NOMO-1 (cell line): ENCODE measurements at regions not wholly inside any gene's neighbourhood (a gene's known extent, or its start where the extent isn't known, plus 50 kb on each side); places are given as distances from the start of the nearest gene placed in this dataset.
"Not testable (repeated sequence)": the region's sequence is repeated elsewhere in the genome, so short reads cannot be mapped to it uniquely, and the experiment has no call there.

Experiments used
- DNase-seq, 2 experiments: peaks; one replicate each; lab custom pipeline; 2025; ENCODE audit not compliant: unreplicated experiment in 2 of 2; lab: John Stamatoyannopoulos, UW

DNA sequence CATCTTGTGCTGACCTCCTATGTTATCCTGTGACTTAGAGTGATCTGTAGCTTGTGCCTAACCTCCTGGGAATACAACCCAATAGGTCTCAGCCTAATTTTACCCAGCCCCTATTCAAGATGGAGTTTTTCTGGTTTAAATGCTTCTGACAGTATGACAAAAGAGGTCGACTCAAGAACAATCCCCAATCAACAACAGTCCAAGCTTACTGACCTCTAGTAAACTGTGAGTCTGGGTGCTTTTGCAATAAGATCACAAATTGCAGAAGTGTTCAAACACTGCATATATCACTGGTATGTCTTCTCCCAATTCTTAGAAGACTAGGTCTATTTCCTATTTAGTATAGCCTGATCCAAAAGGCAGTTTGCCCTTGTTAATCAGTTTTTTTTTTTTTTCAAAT is 323.5 kb upstream of the PTGER4 start:
- DNase-seq, result peak; percentile 84 to 99

DNA sequence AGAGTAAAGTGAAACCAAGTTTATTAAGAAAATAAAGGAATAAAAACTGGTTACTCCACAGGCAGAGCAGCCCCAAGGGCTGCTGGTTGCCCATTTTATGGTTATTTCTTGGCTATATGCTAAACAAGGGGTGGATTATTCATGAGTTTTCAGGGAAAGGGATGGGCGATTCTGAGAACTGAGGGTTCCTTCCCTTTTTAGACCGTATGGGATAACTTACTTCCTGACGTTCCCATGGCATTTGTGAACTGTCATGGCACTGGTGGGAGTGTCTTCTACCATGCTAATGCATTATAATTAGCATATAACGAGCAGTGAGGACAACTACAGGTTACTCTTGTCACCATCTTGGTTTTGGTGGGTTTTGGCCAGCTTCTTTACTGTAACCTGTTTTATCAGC is 323.9 kb upstream of the PTGER4 start:
- DNase-seq, result no peak

DNA sequence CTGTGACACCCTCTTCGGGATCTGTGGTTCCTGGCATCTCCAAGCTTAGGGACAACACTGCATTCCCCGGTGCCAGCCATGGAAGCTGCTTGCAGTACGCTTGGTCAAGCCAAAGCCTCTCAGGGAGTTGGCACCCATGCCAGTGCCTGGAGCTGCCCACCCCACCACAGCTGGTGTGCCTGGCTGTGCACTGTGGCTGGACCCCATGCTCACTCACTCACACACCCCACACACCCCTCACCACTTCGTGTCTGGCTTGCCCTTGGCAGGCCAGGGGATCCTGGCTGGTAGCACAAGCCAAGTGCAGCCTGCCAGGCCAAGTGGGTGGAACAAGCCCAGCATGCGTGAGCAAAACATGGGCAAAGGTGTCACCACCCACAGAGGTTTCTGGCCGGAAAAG is 324.5 kb upstream of the PTGER4 start:
- no peak for DNase-seq

DNA sequence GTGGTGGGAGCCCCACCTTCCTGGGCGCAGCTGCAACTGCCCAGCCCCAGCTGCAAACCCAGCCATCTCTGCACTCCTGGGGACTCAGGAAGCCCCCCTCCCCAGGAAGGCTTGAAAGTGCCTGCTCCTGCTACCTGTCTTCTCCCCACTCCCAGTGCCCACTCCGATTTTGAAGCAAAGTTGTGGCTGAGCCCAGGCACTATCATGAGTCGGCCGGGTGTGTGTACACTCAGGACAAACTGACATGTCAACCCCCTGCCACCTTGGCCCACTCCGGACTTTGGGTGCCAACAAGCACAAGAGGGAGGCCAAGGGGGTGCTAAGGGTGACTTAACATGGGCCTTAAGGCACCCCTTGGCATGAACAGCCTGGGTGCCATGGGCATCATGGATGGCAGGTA is 325.5 kb upstream of the PTGER4 start:
- no peak for DNase-seq

DNA sequence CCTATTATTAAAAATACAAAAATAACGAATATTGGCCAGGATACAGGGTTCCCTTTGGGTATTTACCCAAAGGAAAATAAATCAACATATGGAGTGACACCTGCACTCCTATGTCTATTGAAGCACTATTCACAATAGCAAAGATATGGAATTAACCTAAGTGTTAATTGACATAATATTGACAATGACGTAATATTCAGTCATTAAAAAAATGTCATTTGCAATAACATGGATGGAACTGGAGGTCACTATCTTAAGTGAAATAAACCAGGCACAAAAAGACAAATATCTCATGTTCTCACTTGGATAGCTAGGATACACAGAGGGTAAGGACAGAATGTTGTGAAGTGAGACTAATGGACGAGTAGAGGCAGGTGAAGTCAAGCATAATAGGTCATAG is 326.3 kb upstream of the PTGER4 start:
- DNase-seq, result no peak

DNA sequence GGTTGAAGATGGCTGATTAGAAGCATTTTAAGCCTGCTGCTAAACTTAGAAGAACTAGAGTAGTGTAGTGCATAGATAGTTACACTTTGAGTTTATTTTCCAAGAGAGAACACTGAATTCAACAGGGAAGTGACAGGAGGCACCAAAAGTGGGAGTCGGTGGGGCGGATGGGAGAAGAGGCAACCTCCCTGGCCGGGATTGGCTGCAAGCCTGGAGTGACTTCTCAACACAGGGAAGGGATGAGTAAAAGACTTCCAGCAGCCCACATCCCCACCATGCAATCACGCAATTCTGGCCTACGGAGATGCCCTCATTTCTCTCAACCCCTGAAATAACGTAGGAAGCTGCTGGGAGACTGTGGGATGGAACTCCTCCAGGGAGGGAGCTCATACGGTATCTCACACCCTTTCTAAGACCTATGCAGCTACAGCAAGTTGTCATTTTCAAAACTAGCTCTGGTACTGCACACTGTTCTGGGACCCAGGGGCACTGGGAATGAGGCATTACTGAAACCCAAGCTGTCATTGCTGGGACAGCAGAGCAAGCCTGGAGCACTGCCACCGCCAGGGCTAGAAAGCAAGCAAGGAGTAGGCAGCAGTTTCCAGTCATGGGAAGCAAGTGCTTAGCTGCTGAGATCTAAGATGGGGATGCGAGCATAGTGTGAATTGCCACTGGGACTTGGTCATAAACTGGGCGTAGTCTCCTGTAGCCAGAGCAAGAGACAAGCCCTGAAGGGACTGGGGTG is 331.6 kb upstream of the PTGER4 start:
- no peak for DNase-seq

DNA sequence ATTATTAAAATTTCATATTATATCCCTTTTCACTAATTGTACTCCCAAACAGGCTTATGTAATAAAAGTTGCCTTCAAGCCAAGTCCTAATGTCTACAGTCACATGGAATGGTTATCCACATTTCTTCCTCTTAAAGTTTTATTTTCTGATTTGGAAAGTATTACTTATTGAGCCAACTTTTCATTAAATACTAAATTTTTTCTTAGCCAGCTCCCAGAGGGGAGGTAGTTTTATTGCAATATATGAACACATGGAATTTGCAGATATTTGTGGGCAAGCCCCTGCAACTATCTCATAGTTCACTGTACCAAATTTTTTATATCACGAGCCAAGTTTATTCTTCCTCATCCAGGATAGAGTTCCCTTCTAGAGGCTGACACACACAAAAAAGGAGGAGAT is 332.8 kb upstream of the PTGER4 start:
- no peak for DNase-seq

DNA sequence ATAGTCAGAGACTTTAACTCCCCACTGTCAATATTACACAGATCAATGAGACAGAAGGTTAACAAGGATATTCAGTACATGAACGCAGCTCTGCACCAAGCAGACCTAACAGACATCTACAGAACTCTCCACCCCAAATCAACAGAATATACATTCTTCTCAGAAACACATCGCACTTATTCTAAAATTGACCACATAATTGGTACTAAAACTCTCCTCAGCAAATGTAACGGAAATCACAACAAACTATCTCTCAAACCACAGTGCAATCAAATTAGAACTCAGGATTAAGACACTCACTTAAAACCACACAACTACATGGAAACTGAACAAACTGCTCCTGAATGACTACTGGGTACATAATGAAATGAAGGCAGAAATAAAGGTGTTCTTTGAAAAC is 341.3 kb upstream of the PTGER4 start:
- not testable (repeated sequence) for DNase-seq

DNA sequence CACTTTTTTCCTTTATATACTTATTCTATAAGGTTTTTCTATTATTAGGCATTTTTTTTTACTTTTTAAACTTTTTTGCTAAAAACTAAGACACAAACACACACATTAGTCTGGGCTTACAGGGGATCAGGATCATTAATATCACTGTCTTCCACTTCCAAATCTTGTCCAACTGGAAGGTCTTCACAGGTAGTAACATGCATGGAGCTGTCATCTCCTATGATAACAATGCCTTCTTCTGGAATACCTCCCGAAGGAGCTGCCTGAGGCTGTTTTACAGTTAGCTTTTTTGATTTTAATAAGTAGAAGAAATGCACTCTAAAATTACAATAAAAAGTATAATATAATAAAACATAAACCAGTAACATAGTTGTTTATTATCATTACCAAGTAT is 345.5 kb upstream of the PTGER4 start:
- no peak for DNase-seq

DNA sequence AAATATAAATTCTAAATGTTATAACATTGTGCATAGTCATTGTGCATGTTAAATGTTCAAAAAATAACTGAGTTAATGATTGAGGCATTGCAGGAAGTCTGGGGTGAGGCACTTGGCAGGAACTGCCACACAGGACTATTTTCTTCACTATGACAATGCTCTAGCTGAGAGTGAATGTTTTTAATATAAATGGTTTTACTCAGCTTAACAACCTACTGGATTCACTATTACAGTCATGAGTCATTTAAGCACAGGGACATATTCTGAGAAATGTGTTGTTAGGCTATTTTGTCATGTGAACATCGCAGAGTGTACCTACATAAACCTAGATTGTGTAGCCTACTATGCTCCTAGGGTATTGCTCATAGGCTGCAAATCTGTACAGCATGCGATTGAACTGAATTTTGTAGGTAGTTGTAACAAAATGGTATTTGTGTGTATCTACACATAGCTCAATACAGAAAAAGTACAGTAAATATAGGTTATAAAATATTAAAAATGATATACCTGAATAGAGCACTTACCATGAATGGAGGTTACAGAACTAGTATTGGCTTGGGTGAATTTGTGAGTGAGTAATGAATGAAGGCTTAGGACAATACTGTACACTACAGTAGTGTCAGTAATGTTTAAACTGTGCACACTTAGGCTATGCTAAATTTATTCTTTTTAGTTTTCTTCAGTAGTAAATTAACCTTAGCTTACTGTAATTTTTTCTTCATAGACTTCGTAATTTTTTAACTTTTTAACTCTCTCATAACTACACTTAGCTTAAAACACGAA is 346.1 kb upstream of the PTGER4 start:
- DNase-seq, result no peak

DNA sequence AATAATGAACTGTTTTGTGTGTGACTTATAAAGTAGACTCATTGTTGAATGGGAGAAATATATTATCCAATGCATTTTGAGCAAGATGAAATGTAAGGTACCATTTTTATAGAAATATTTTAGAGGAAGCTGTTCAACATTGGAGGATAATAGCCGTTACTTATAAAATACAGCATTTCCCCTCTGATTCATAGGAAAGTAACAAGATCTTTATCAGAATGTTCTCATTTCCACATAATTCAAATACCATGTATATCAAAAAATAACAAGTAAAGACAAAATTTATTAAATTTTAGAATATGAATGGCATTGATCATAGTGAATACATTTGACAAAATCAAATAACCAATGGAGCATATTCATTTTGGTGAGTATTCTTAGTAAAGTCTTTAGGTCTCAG is 346.7 kb upstream of the PTGER4 start:
- DNase-seq, result no peak

DNA sequence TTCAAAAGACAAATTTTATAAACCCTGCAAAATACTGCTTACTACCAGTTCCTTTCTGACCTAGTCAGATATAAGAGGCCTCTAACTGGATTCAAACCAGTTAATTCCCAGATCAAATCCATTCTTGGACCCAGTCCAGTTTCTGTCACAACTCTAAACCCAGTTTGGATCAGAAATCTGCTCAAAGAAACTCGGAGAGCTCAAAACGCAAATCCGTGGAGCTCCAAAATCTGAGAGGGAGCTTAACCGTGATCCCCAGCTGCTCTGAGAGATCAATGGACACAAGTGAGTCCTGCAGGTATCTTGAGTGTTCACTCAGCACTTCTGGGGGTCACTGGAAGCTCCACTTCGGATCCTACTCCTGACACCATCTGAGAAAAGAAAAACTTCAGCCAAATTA is 348.1 kb upstream of the PTGER4 start:
- DNase-seq, result no peak

DNA sequence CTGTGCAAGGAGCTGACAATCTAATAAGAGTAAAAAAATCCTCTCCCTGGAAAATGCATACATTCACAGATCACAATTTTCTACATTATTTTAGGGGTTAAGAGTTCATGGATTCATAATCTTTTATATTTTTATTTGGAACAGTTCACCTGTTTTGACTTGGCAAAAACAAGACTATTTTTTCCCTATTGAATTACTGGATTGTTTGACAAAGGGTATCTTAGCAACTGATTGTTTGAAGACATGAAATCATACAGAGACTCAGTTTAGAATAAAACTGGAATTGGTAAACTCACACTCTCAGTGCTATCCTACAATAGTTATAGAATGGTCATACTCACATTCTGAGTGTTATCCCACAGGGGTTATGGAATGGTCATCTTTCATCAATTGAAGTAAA is 358.2 kb upstream of the PTGER4 start:
- DNase-seq, result no peak

DNA sequence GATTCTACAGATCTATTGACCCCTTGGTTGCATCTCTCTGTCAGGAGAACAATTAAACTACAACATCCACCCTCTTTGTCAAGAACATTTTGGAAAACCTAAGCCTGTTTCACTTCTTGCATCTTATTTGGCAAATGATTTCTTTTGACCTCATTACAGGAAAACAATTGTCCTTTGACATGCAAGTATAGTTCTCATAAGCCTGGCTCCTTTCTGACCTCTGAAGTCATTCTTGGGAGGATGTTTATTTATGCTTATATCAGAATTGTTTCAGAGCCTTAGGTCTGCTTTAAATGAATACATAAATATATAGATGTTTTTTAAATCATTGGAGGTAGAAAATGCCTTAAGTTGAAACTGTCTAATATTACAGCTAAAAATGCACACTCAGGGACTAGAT is 361.3 kb upstream of the PTGER4 start:
- no peak for DNase-seq

DNA sequence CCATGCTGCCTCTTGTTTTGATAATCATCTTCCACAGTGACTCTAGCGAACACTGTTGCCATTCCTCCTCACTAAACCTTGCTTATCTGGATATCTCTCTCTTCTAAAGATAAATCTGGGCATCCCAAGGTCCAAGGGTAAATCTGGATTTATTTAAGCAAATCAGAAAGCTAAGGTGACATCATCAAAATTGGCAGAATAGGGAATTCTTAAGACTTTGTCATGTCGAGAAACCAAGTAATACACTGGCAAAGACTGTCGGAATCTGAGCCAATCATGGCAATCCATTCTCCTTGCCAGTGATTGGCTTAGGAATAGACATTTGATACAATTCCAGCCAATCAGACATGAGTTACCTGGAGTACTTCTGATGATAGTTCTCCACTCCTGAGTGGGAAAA is 362.7 kb upstream of the PTGER4 start:
- no peak for DNase-seq

DNA sequence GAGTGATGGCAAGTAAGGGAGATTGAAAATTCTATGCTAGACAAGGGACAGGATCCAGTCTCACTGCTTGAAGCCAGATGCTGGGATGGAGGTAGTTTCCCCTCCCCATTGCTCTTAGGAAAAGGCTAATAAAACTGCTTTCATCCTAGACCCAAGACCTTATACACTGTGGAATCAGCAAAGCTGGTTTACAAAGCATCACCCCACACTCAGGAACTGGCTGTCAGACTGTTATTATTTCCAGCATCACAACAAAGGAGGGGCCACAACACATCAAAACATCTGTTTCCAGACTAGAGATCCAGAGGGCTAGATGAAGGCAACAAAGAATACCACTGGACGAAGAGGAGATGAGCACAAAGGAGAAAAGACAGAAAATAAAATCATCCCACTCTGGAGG is 364.6 kb upstream of the PTGER4 start:
- no peak for DNase-seq

DNA sequence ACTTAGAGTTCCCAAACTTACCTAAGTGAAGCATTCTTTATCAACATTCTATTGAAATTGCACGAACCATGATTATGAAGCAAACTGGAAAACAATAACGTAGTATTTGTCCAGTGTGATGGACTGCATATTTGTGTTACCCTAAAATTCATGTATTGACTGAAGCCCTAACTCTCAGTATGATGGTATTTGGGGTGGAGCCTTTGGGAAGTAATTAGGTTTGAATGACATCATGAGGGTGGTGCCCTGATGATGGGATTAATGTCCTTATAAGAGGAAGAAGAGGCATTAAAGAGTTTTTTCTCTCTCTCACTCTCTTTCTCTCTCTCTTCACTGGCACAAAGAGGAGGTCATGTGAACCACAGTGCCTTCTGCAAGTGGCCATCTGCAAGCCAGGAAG is 365.4 kb upstream of the PTGER4 start:
- DNase-seq, result no peak

DNA sequence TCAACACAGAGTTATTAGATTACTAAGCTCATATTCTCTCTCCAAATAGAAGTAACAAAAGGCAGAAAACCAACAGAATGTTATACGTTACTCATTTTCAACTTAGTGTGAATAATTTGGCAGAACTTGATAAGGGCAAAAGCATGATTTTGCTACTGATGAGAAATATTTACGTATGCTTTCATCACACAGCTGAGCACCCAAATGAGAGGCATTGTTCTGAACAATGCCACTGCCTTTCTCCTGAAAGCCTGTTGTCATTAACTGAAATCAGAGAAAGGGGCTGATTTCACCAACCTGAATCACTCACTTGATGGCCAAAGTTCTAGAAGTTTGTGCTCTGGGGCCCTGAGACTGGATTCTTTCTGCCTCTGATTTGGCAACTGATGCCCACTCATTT is 367.5 kb upstream of the PTGER4 start:
- DNase-seq, result no peak

DNA sequence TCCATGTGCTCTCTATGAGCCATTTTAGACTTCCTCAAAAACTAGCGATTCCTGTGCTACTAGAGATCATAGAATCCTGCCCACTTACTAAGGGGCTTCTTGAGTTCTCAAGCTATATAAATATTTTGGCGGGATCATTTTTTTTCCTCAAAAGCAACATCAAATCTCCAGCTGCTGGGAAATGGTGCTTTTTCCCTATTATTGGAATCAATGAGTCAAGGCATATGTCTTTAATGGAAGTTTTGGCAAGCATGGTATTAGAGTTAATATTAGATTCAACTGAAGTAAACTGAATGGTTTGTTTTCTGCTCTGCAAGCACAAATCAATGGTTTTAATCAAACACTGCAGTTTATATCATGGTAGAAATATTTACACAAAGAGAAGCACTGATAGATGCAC is 369.9 kb upstream of the PTGER4 start:
- no peak for DNase-seq

DNA sequence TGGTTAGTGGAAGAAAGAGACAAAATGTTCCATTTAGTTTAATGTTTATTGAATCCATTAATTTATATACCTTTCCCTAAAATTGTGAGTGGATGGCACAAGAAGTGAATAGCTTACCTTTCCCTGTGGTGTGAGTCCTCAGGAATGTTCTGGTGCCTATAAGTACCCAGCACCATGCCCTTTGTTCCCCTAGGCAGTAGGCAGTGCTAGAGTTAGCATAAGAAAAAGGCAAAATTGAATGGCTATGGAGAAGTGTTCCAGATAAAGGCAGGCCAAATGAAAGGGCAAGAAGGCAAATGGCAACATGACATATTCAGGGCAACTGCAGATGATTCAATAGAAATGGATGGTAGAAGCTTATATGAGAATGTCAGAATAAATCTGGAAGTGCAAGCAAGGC is 370.8 kb upstream of the PTGER4 start:
- no peak for DNase-seq

DNA sequence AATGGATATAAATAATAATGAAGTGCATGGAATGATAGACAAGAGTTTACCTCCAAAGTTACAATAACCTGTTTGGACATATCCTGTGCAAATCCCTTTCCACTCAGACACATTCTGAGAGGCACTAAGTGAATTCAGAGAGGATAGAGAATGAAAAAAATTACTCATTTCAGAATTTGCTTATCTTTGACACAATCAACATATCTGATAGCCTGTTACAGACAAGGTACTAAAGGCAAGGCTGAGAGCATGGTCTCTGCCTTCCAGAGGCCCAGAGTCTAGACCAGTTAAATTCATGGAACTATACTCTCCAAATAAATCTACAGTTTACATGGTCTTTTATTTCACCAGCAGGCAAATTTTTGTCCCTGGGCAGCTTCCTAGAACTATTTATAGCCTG is 371.8 kb upstream of the PTGER4 start:
- no peak for DNase-seq

DNA sequence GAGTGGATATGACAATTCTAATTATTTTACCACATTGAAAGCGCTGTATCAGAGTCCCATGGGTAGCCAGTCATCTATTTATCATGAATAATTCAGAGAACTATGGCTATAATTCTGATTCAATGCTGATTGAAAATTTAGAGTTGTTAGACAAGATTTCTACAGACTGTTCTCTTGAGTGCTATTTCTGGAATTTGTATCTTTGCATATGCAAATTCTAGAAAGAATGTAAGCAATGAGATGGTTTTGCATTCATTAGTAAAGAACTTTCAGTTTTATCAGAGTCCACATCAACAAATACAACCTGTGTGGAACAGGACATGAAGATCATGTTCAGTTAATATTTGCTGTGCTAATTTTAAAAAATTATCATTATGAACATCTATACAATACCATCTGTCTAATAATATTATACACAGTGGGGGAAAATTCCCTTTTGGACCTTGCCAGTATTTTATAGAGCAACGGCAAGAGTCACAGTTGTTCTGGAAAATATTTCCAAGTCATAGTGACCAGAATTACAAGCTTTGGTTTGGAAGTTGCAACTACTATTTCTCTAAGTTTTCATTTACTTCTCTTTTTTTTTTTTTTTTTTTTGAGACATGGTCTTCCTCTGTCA is 372.7 kb upstream of the PTGER4 start:
- DNase-seq, result no peak
